ENCODE measurements at regions not wholly inside any gene's neighbourhood (a gene's known extent, or its start where the extent isn't known, plus 50 kb on each side); places are given as distances from the start of the nearest gene placed in this dataset.

DNA sequence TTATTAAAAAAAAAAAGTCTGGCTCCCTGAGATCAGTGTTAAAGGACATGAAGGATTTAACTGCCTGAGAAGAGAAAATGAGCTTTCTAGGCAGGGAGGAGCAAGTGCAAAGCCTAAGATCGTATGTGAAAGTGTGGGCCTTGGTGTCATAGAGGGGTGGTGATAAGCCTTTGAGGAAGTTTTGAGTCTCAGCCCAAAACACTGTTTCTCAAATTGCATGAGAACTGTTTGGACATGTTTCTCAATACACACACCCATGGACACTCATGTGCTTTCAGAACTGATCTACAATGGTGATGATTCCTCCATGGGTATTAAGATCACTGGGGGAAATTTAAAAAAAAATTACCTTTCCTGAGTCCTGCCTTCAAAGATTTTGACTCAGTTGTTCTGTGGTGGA, 336.7 kb upstream of the RND3 start:
- H4K20me1 ChIP-seq (ENCODE audit: insufficient read depth, low read length): no peaks in the 10 kb centered on the region
- H3K4me3 ChIP-seq (ENCODE audit: insufficient read depth, low read depth, low read length): no peak overlapping the region
- TF ChIP-seq, protein P1, sequence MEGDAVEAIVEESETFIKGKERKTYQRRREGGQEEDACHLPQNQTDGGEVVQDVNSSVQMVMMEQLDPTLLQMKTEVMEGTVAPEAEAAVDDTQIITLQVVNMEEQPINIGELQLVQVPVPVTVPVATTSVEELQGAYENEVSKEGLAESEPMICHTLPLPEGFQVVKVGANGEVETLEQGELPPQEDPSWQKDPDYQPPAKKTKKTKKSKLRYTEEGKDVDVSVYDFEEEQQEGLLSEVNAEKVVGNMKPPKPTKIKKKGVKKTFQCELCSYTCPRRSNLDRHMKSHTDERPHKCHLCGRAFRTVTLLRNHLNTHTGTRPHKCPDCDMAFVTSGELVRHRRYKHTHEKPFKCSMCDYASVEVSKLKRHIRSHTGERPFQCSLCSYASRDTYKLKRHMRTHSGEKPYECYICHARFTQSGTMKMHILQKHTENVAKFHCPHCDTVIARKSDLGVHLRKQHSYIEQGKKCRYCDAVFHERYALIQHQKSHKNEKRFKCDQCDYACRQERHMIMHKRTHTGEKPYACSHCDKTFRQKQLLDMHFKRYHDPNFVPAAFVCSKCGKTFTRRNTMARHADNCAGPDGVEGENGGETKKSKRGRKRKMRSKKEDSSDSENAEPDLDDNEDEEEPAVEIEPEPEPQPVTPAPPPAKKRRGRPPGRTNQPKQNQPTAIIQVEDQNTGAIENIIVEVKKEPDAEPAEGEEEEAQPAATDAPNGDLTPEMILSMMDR (IDR thresholded peaks at IDR 0.05; ENCODE audit: insufficient read depth, low read depth, low read length): no peak
- TF ChIP-seq EZH2 (IDR thresholded peaks at IDR 0.05; ENCODE audit: insufficient read depth, low read length): no peak
- H3K9me3 ChIP-seq (ENCODE audit: insufficient read depth, low read depth, low read length): no peaks in the 10 kb centered on the region
- Mint-ChIP-seq H3K36me3 (ENCODE audit: low read depth, unreplicated experiment) (no peaks in the 10 kb centered on the region), H3K27ac (ENCODE audit: unreplicated experiment) (no peak overlapping the region), H3K9me3 (ENCODE audit: unreplicated experiment) (no peaks in the 10 kb centered on the region), H3K4me3 (ENCODE audit: unreplicated experiment) (no peak overlapping the region), H3K27me3 (ENCODE audit: low read depth, unreplicated experiment) (no peaks in the 10 kb centered on the region), H3K4me1 (ENCODE audit: low read depth, unreplicated experiment) (no peaks in the 10 kb centered on the region)
- H3K79me2 ChIP-seq (ENCODE audit: insufficient read depth, low read length): no peaks in the 10 kb centered on the region
- H3K9ac ChIP-seq (ENCODE audit: low read length): no peak overlapping the region
- H3K27me3 ChIP-seq (ENCODE audit: insufficient read depth, low read length): no peaks in the 10 kb centered on the region
- no peak overlapping the region for H3K27ac ChIP-seq (ENCODE audit: low read depth, low read length)
- no peak overlapping the region for H2AFZ ChIP-seq (ENCODE audit: low read depth, low read length)
- no peaks in the 10 kb centered on the region for H3K4me1 ChIP-seq (ENCODE audit: insufficient read depth, low read length)
- DNase-seq (ENCODE audit: low read depth): no peak
- no peaks in the 10 kb centered on the region for H3K36me3 ChIP-seq (ENCODE audit: insufficient read depth, low read length)
- no peak overlapping the region for H3K4me2 ChIP-seq (ENCODE audit: low read length)
- FAIRE-seq: no peak

DNA sequence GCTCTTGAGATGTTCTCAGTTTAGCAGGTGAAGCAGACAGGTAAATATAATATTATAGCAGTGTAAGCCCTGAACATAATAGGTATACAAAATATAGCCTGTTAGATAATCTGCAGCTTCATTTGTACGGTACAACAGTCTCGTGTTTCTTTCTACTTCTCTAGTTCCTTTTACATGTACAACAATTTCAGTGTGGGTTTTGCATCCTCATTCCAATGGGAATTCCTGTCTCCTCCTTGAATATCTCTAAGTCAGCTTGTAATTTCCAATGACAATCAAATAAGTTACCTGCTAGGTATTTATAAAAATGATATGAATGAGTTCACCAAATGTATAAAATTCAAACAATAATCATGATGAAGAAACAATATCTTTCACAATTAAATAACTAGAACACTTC, 330.0 kb upstream of the RND3 start:
- Histone ChIP-seq H3K9ac (ENCODE audit: low read length) (no peak overlapping the region), H3K9me3 (ENCODE audit: insufficient read depth, low read depth, low read length) (no peaks in the 10 kb centered on the region), H3K79me2 (ENCODE audit: insufficient read depth, low read length) (no peaks in the 10 kb centered on the region), H3K36me3 (ENCODE audit: insufficient read depth, low read length) (no peaks in the 10 kb centered on the region), H3K4me1 (ENCODE audit: insufficient read depth, low read length) (no peaks in the 10 kb centered on the region), H2AFZ (ENCODE audit: low read depth, low read length) (no peak overlapping the region), H4K20me1 (ENCODE audit: insufficient read depth, low read length) (no peaks in the 10 kb centered on the region), H3K4me3 (ENCODE audit: insufficient read depth, low read depth, low read length) (no peak overlapping the region), H3K27ac (ENCODE audit: low read depth, low read length) (no peak overlapping the region), H3K27me3 (ENCODE audit: insufficient read depth, low read length) (no peaks in the 10 kb centered on the region), H3K4me2 (ENCODE audit: low read length) (no peak overlapping the region)
- Mint-ChIP-seq H3K4me1 (ENCODE audit: low read depth, unreplicated experiment) (no peaks in the 10 kb centered on the region), H3K9me3 (ENCODE audit: unreplicated experiment) (no peaks in the 10 kb centered on the region), H3K4me3 (ENCODE audit: unreplicated experiment) (no peak overlapping the region), H3K27me3 (ENCODE audit: low read depth, unreplicated experiment) (no peaks in the 10 kb centered on the region), H3K36me3 (ENCODE audit: low read depth, unreplicated experiment) (no peaks in the 10 kb centered on the region), H3K27ac (ENCODE audit: unreplicated experiment) (no peak overlapping the region)
- DNase-seq (ENCODE audit: low read depth) (no peak), FAIRE-seq (no peak)
- TF ChIP-seq, protein P1 (IDR thresholded peaks at IDR 0.05; ENCODE audit: insufficient read depth, low read depth, low read length): no peak
- no peak for TF ChIP-seq EZH2 (IDR thresholded peaks at IDR 0.05; ENCODE audit: insufficient read depth, low read length)

DNA sequence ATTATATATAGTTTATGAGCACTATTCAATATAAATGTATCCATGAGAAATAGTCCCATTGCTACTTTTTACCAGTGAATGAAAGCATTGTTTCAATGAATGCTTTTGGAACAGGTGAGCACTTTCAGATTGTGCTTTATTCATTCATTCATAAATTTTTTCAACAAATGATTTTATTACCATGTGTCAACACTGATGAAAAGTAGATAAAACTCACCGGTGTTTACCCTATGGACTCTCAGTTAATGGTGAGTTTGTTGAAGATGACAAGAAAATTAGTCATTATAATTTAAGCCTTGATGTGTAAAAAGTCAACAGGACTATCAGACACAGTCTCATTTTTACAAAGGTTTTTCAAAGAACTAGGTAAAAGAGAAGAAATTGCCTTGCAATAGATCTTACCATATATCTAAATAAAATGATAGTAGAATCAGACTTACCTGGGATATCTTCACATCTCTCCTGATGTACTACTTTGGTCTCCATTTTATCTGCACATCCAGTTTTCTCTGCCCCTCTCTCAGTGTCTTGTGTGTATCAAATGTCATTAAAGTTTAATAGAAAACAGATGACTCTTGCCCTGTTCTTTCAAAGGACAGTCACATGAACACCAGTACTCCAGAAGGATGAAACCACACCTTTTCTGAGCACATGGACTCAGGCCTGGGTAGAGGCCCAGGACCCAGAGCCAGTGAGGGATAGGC, 325.3 kb upstream of the RND3 start:
- Histone ChIP-seq H3K27me3 (ENCODE audit: insufficient read depth, low read length) (no peaks in the 10 kb centered on the region), H3K36me3 (ENCODE audit: insufficient read depth, low read length) (no peaks in the 10 kb centered on the region), H3K9ac (ENCODE audit: low read length) (no peak overlapping the region), H3K9me3 (ENCODE audit: insufficient read depth, low read depth, low read length) (no peaks in the 10 kb centered on the region), H3K79me2 (ENCODE audit: insufficient read depth, low read length) (no peaks in the 10 kb centered on the region), H3K4me1 (ENCODE audit: insufficient read depth, low read length) (no peaks in the 10 kb centered on the region), H3K27ac (ENCODE audit: low read depth, low read length) (no peak overlapping the region), H3K4me2 (ENCODE audit: low read length) (no peak overlapping the region), H2AFZ (ENCODE audit: low read depth, low read length) (no peak overlapping the region), H3K4me3 (ENCODE audit: insufficient read depth, low read depth, low read length) (no peak overlapping the region), H4K20me1 (ENCODE audit: insufficient read depth, low read length) (no peaks in the 10 kb centered on the region)
- DNase-seq (ENCODE audit: low read depth) (no peak), FAIRE-seq (no peak)
- Mint-ChIP-seq H3K4me1 (ENCODE audit: low read depth, unreplicated experiment) (no peaks in the 10 kb centered on the region), H3K27ac (ENCODE audit: unreplicated experiment) (no peak overlapping the region), H3K27me3 (ENCODE audit: low read depth, unreplicated experiment) (no peaks in the 10 kb centered on the region), H3K4me3 (ENCODE audit: unreplicated experiment) (no peak overlapping the region), H3K9me3 (ENCODE audit: unreplicated experiment) (no peaks in the 10 kb centered on the region), H3K36me3 (ENCODE audit: low read depth, unreplicated experiment) (no peaks in the 10 kb centered on the region)
- TF ChIP-seq, protein P1 (IDR thresholded peaks at IDR 0.05; ENCODE audit: insufficient read depth, low read depth, low read length): no peak
- no peak for TF ChIP-seq EZH2 (IDR thresholded peaks at IDR 0.05; ENCODE audit: insufficient read depth, low read length)

All from astrocyte (in vitro differentiated cells and primary cell).